Psoas muscle (tissue), 7 donors: ENCODE measurements at regions not wholly inside any gene's neighbourhood (a gene's known extent, or its start where the extent isn't known, plus 50 kb on each side); places are given as distances from the start of the nearest gene placed in this dataset.

Experiments
- ATAC-seq, 4 donors: fragments of 200-7000 bp; cut with Tn5 transposase; one replicate each; pipeline ENCODE4 v1.9.1; 2020; ENCODE audit warnings: moderate library complexity in 3 of 4, mild to moderate bottlenecking in 2 of 4
- DNase-seq, 2 donors: peaks; one replicate each; pipeline ENCODE4 v3.0.0-alpha.2; 2020
- H3K27ac ChIP-seq: fragments of 200-600 bp; one replicate; pipeline ENCODE4 v1.8.0; 2022
- H3K27me3 ChIP-seq, 3 donors: fragments of 200-600 bp in 1 of 3; one replicate each; pipeline versions ENCODE4 v1.6.1 to v1.8.0; 2013 to 2022; ENCODE audit warnings: low read length in 2 of 3, mild to moderate bottlenecking in 2 of 3, moderate library complexity in 1 of 3; ENCODE audit not compliant: insufficient read depth in 3 of 3
- H3K36me3 ChIP-seq, 2 donors: fragments of 200-600 bp in 1 of 2; one replicate each; pipeline versions ENCODE4 v1.6.1 to v1.8.0; 2013 to 2022; ENCODE audit warnings: low read depth in 1 of 2, mild to moderate bottlenecking in 1 of 2, moderate library complexity in 1 of 2; ENCODE audit not compliant: insufficient read depth in 1 of 2
- H3K4me1 ChIP-seq: fragments of 200-600 bp; one replicate; pipeline ENCODE4 v1.8.0; 2022
- H3K4me3 ChIP-seq: fragments of 200-600 bp; one replicate; pipeline ENCODE4 v1.8.0; 2022; ENCODE audit warnings: mild to moderate bottlenecking
- H3K9me3 ChIP-seq: fragments of 200-600 bp; one replicate; pipeline ENCODE4 v1.8.0; 2022
- WGBS, 3 donors: extraction: QIAGEN DNeasy Blood & Tissue Kit; methylation state at CpG; one replicate each; pipeline versions ENCODE4 v1.1.6 to v1.1.7; 2013; 5-methylcytosine and 5-hydroxymethylcytosine counted together
- intact Hi-C, 2 donors: fragments of 100-400 bp; cut with DNase I; formaldehyde crosslinking; loops; one replicate each; pipeline versions ENCODE4 v1.11.0 to v1.14.2; 2022
- TF ChIP-seq, protein P1 (sequence below): fragments of 200-600 bp; IDR thresholded peaks from one replicate; pipeline ENCODE4 v1.8.0; 2022; ENCODE audit warnings: antibody characterized with exemption
- donor health status: healthy with polysubstance abuse.
- donor health status: DM: no; HTN: no; CAD: no; lungs with moderate emphysema.
- donor health status: Bipolar disorder and iron deficiency.
- donor health status: healthy.
- donor health status: DM: yes; HTN: yes; CAD: no.
- donor health status: DM: no; HTN: no; CAD: no.
- donor health status: DM: yes; HTN: yes; CAD: no.

DNA sequence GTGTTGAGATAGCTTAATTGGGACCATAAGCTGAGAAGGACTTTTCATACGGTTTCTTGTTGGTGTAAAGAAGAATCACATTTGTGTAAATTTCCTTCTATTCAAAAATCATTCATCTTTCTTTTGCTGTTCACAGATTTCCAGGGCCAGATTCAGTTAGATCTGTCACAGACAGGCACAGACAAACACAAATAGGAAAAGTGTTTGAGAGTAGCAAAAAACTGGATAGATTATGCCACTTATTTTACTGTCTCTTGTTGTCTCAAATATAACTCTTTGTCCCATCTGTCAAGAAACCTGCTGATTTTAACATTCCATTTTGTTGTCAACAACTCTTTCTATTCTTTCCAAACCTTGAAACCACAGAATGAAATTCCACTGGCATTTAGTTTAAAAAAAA, 142.8 kb downstream of the ID4 start:
- ATAC-seq (no peak), DNase-seq (no peak)
- Histone ChIP-seq H3K4me3 (no peak overlapping the region), H3K9me3 (no peaks in the 10 kb centered on the region), H3K36me3 (no peaks in the 10 kb centered on the region), H3K4me1 (no peaks in the 10 kb centered on the region), H3K27me3 (no peaks in the 10 kb centered on the region), H3K27ac (no peak overlapping the region)
- TF ChIP-seq, protein P1, sequence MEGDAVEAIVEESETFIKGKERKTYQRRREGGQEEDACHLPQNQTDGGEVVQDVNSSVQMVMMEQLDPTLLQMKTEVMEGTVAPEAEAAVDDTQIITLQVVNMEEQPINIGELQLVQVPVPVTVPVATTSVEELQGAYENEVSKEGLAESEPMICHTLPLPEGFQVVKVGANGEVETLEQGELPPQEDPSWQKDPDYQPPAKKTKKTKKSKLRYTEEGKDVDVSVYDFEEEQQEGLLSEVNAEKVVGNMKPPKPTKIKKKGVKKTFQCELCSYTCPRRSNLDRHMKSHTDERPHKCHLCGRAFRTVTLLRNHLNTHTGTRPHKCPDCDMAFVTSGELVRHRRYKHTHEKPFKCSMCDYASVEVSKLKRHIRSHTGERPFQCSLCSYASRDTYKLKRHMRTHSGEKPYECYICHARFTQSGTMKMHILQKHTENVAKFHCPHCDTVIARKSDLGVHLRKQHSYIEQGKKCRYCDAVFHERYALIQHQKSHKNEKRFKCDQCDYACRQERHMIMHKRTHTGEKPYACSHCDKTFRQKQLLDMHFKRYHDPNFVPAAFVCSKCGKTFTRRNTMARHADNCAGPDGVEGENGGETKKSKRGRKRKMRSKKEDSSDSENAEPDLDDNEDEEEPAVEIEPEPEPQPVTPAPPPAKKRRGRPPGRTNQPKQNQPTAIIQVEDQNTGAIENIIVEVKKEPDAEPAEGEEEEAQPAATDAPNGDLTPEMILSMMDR = no peak
- intact Hi-C loops = no loop called here
- 51 to 62% (median 62%) methylated on average over 1 of the region's 1 CpG for WGBS, 3 donors

DNA sequence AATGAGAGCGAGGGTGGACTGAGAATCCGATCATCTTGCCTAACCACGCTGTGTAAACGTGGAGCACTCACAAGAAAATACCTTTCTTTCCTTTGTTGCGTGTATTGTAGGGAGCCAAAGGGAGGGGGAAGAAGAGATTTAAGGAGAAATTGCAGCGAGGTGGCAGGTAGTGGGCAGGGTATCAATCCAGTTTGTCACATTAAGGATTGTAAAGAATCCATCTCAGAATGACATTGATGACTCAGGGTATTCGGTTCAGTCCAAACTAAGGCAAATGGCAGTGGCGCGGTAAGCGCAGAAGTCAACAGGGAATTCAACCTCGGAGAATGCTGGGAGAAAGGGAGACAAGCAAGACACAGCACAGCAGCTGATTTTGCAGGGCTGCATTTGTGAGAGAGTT, 146.2 kb downstream of the ID4 start:
- Histone ChIP-seq H3K4me1 (no peaks in the 10 kb centered on the region), H3K27me3 (peaks cover 0 to 4% (median 0%) of the 10 kb centered on the region in 3 donors), H3K9me3 (no peaks in the 10 kb centered on the region), H3K36me3 (no peaks in the 10 kb centered on the region), H3K4me3 (no peak overlapping the region), H3K27ac (no peak overlapping the region)
- WGBS, 3 donors = 75 to 78% (median 77%) methylated on average over 11 of the region's 11 CpGs
- DNase-seq = no peak
- intact Hi-C loops = no loop called here
- ATAC-seq = no peak
- TF ChIP-seq, protein P1 = no peak

DNA sequence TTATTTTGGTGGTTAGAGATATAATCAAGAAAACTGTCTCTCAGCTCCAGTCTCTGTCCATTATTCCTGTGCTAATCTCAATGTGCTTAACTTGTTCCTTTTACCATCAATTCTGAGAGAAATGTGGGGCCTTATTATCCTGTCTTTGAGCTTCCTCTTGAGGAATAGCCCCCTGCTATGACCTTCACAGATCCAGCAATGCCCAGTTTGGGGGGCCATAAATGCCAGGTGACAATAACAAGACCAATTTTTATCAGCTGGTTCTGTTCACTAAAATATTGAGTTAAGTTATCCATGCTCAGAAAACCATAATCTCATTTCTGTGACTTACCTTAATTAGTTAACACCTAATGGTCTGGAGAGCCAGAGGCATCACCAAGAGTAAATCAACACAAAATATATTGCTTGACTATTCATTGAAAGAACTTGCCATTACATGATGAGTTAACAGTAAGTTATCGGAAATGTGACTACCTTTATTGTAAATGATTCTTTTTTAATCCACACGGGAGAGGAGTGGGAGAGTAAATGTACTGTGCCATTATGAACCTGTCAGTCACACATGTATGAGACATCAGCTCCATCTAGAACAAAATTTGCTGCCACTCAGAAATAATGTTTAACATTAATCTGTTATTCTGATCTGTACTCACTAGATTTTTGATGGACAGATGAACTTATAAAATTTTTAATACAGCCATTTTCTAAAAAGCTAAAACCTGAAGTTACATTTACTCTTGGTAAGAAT, 149.7 kb downstream of the ID4 start:
- intact Hi-C loops = no loop called here
- no peak overlapping the region for H3K27ac ChIP-seq
- H3K9me3 ChIP-seq = no peaks in the 10 kb centered on the region
- no peaks in the 10 kb centered on the region for H3K36me3 ChIP-seq
- TF ChIP-seq, protein P1 = no peak
- no peak overlapping the region for H3K4me3 ChIP-seq
- no peaks in the 10 kb centered on the region for H3K4me1 ChIP-seq
- H3K27me3 ChIP-seq = peaks cover 0 to 4% (median 0%) of the 10 kb centered on the region in 3 donors
- 88 to 99% (median 88%) methylated on average over 2 of the region's 2 CpGs for WGBS, 3 donors
- DNase-seq (no peak), ATAC-seq (no peak)

DNA sequence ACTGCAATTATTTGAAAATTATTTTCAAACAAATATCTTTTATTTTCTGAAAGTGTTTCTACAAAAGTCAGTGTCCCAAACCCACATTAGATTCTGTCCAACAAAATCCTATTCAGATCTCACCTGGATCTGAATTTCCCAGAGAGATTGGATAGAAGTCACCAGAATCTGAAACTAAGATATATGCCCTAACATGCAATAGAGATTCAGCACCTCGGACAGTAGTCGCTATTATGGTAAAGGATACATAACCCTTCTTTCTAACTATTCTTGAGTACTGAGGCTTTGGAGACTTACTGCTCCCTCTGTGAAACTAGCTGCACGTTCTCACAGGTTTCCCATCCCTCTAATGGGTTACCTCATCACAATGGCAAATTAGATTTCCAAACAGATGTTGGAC, 151.4 kb downstream of the ID4 start:
- no peak for ATAC-seq

More for the DNA sequence above, 151.4 kb downstream of the ID4 start:
- Histone ChIP-seq H3K27ac (no peak overlapping the region), H3K27me3 (peaks cover 0 to 4% (median 0%) of the 10 kb centered on the region in 3 donors), H3K36me3 (no peaks in the 10 kb centered on the region), H3K4me3 (no peak overlapping the region), H3K9me3 (no peaks in the 10 kb centered on the region), H3K4me1 (no peaks in the 10 kb centered on the region)
- DNase-seq = no peak
- 1 to 7% (median 6%) methylated on average over 3 of the region's 3 CpGs for whole genome bisulfite sequencing, 3 donors
- TF ChIP-seq, protein P1 = no peak
- intact Hi-C loops = no loop called here
